NCI-H1092 (cell line): ENCODE measurements at regions not wholly inside any gene's neighbourhood (a gene's known extent, or its start where the extent isn't known, plus 50 kb on each side); places are given as distances from the start of the nearest gene placed in this dataset.
"Not testable (repeated sequence)": the region's sequence is repeated elsewhere in the genome, so short reads cannot be mapped to it uniquely, and the experiment has no call there.

Experiments used
- DNase-seq: peaks from one replicate; lab custom pipeline; 2025; lab: John Stamatoyannopoulos, UW

DNA sequence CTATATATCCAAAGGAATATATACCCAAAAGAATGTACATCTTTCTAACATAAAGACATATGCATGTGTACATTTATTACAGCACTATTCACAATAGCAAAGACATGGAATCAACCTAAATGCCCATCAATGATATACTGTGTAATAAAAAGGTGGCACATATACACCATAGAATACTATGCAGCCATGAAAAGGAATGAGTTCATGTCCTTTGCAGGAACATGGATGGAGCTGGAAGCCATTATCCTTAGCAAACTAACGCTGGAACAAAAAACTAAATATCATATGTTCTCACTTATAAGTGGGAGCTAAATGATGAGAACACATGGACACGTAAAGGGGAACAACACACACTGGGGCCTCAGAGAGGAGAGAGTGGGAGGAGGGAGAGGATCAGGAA lies 365.7 kb upstream of the FTMT start:
- not testable (repeated sequence) for DNase-seq

DNA sequence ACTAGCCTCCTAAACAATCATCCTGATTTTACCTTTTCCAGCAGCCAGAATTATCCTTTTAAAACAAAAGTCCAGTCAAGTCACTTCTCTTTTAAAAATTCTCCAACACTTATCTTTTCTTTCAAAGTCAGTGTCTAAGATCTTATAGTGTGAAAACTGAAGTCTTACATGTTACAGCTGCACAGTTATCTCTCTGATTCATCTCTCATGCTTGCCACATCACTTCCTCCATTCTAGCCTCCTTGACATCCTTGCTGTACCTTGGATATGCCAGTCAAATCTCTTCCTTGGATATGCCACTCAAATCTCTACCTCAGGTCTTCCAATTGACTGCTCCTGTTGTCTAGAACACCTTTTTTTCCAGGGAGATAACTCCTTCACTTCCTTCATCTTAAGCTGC lies 361.7 kb upstream of the FTMT start:
- DNase-seq, result no peak

DNA sequence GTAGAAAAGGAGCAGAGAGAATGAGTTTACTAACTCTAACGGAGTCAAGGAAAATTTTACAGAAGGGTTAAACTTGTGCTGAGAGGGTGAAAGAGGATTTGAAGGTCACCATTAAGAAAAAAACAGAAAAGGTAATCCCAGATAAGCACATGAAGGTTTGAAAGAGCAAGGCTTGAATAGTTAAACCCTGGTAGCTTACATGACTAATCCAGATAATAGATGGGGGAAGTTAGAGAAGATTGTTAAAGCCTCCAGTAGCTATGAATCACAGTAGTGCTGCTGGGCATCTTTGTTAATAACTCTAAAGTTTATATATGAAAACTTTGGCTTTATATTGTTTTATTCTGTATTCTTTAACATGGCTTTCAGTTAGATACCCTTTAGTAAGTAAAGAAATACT lies 354.5 kb upstream of the FTMT start:
- DNase-seq, result no peak

DNA sequence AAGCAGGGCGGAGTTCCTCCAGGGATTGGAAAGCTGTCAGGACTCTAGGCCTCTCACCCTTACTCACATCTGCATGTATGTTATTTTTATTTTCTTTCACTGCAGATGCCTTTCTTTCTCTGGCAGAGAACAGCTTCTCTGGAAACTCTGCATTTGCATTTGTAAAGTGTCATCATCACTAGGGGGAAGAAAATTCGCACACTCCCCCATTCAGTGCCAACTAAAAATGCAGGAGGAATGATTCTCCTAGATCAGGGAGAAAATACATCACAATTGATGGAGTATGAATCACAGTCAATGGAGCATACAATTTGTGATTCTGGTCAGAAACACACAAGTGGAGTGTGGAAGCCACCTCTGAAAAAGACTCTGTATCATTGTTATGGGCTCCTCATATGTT lies 351.4 kb upstream of the FTMT start:
- DNase-seq, result no peak

DNA sequence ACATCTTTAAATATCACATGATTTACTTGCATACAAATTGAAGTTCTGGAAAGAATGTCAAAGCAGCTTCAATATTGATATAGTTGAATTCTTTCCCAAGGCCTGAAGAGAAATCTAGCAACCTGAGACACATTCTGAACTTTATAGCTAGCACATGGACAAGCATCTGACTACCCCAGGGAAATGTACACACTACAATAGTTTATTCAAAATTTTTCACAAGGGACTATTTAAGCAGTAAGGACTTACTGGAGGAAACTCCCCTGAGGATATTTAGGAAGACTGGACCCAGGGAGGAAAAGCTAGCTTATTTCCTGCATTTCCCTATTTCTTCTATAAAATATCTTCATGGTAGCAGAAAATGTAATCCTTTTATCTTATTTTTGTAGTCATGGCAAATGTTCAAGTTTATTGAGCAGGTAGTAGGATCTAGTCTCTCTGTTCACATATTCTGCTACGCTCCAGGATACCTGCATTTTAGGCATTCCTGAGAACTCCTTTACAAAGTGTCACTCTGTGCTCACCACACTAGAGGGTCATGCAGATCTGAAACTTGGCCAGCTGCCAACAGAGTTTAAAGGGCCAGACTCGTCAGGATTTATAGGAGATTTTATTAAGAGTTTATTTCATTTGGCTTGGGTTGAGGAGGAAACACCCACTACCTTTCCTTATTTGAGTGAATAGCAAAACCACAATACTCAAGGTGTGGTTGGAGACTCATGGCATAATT lies 348.4 kb upstream of the FTMT start:
- DNase-seq, result no peak

DNA sequence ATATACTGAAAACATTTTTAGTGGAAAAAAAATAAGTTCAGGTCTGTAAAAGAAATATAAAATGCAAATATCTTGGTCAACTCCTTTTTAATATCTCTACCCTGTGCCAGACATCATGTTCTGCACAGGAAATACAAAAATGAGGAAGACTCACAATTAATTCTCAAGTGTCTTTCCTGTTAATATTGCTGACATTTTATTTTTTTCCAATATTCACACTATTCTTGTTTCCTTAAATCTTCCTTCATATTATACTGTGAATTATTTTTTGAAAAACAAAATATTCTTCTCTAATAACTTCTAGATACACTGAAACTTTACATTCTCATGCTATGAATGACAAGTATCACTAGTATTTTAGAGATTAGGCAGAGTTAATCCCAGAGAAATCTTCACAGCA lies 334.7 kb upstream of the FTMT start:
- DNase-seq, result no peak

DNA sequence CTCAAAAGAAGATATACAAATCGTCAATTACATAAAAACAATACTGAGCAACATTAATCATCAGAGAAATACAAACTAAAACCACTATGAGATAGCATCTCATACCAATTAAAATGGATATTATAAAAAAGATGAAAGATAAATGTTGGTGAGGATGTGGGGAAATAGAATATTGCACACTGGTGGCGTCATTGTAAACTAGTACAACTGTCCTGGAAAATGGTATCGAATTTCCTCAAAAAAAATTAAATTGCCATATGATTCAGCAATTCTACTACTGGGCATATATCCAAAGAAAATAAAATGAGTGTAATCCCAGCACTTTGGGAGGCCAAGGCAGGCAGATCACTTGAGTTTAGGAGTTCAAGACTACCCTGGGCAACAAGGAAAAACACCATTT lies 326.0 kb upstream of the FTMT start:
- no peak for DNase-seq

DNA sequence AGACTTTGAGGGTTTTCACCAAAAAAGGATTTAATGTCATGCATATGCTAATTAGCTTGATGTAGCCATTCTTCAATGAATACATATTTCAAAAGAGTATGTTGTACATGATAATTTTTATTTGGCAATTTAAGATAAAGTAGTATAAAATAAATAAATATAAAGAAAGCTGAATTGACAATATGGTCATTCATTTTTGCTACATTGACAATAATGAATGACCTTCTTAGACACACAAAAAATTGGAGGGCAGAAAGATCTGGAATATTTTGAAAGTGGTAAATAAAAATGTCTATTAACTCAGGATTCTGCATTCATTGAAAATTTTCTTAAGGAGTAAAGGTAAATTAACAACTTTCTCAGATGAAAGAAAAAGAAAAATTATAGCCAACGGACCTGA lies 324.8 kb upstream of the FTMT start:
- no peak for DNase-seq

DNA sequence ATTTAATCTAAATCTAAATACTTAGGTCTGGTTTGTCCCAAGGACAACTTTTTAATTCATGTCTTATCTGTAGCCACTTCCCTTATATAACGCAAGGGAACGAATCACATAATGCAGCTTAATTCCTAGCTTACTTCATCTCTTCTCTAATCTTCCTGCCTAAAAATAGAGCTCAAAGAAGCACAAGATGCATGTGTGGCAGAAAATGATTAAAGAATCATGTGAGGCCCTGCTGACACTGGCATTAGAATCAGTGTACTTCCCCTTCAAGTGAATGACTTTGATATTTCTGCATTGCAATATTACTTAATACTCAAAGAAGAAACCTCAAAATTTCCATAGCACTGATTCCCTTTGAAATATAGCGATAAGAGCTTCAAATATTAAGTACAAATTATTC lies 317.9 kb upstream of the FTMT start:
- DNase-seq, result no peak

DNA sequence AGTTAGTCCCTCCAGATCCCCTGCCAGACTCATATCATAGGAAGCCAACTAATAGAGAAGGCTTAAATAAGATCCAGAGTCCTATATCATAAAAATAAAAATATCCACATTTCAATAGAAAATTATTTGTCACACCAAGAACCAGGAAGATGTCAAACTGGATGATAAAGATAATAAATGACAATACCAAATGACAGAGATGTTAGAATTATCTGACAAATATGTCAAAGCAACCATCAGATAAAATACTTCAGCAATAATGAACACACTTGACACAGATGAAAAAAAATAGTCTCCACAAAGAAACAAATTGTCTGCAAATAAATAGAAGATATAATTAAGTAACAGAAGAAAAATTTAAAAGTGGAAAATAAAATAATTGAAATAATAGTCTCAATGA lies 300.7 kb upstream of the FTMT start:
- DNase-seq, result no peak

DNA sequence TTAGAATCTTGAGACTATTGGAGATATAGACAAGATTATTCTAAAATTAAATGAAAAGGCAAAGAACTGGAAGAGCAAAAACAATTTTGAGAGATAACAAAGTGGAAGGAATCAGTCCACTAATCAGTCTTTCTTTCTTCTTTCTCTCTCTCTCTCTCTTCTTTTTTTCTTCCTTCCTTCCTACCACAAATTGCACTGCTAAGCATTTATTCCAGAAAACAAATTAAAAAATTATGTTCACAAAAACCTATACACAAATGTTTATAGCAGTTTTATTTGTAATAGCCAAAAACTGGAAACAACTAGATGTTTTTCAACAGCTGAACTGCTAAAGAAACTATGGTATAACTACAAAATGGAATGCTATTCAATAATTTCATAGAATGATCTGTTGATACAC lies 291.9 kb upstream of the FTMT start:
- no peak for DNase-seq

DNA sequence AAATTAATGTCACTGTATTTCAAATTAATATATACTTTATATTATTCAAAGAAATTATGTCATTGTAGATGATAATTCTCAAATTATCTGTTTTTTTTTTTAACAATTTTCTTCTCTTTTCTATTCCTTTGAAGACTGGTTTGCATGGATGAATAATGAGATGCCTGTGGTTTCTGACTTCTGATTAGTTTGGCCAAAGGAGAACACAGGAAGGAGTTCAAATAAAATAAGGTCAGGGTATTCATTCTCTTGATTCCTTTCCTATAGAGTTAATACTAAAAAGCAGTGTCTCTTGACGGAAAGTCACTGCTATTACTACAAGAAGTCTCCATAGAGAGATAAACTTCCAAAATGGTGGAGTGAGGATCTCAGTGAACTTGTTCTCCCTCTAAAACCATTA lies 279.6 kb upstream of the FTMT start:
- no peak for DNase-seq

DNA sequence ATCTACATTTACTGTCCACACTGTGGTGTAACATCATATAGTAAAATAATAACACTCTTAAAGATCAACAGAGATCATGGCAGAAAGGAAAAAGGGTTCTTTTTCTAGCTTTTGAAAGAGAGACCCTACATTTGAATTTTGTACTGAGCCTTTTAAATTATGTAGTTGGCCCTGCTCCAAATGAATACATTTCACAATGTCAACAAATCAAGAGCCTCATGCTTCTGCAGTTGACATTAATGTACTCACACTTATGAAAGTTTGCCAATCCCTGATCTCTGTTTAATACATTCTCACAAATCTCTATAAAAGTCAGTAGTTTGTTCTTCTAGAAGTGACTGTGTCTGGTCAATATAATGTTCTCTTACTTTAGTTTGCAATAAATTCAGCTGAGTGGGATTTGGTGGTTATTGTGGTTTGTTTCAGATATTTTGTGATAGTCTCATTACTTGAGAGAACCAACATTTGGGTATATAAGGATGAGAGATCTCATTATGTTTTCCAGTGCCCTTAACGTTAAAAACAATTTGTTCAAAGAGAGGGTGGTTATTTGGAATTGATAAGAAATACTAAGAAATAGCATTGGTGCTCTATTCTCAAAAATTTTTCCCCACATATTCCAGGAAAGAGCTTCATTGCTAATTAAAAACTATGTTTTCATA lies 277.8 kb upstream of the FTMT start:
- no peak for DNase-seq

DNA sequence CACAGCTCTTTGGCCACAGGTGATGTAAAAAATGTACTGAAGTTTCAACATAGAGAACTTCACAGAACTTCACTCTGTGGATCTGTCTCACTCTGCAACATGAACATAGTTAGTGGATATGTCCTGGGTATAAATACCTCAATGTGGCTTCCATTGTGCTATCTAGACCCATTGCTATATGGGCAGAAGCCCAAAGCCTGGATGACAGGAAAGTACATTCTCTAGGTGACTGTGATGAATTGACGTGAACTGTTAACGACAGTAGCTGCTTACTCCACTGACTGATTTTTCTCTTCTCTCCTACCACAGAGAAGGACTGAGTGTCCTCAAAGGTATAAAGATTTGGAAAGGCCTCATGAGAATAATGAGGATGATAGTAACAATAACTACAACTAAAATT lies 270.1 kb upstream of the FTMT start:
- no peak for DNase-seq

DNA sequence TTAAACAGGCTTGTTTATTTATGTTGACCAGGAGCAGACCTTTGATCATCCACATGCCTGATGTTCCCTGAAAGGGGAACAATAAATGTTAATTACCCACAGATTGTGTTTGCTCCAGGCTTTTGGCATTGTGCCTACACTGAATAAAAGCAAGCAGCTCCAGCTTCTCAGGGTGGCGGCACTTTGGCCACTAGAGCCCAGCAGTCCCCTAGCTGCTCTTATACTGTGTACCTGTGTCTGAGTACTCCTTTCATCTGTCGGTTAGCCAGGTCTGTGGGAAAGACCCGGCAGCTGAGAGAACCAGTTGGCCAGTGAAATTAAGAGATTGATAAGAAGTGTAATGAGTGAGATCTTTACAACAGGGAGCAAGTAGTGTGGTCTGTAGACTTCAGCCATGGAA lies 254.8 kb upstream of the FTMT start:
- no peak for DNase-seq

DNA sequence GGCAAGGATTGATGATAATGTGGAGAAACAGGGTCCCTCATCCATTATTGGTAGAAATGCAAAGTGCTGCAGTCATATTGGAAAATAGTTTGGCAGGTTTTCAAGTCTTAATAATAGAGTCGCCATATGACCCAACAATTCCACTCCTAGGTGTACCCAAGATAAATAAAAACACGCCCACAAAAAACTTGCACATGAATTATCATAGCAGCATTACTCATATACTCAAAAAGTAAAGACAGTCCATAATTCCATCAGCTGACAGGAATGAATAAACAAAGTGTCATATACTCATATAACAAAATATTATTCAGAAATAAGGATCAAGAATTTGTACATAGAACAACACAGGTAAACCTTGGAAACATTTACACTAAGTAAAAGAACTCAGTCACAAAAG lies 242.9 kb upstream of the FTMT start:
- no peak for DNase-seq

DNA sequence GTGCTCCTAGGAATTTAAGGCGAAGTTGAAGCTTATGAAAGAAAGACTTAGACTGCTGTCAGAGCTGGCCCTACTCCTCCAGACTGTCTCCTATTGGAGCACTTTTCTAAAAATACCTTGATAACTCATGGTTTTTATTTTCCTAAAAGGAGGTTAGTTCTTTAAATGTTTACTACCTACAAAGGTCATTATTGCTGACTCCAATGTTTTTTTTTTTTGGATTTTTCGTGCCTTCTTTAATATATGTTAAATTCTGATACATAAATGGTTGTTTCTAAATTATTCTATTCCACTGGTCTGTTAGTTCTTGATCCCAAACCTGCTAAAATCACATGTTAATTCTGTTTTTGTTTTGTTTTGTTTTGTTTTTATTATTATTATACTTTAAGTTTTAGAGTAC lies 227.6 kb upstream of the FTMT start:
- DNase-seq, result no peak

DNA sequence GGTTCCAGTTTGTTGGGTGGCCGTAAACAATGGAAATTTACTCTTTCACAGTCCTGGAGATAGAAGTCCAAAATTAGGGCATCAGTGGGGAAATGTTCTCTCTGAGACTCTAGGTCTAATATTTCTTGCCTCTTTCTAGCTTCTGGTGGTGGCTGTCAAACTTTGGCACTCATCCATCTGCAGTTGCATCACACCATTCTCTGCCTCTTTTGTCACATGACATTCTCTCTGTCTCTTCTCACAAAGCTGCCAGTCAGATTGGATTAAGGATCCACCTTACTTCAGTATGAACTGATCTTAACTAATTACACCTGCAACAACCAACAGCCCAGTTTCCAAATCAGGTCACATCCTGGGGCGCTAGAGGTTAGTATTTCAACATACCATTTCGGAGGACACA lies 222.9 kb upstream of the FTMT start:
- DNase-seq, result no peak

DNA sequence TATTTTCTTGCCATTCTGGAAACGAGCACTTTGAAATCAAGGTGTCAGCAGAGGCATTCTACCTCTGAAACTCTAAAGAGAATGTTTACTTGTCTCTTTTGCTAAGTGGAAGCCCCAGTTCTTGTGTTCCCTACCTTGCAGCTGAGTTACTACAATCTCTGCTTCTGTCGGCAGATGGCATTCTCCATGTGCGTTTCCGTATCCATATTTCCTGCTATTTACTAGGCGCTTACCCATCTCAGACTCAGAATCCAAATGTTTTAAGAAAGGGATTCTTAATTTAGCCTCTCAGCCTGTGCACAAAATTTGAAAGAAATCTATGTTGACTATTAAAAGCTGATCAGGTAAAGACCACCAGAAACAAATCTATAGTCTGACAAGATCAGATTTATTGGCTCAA lies 221.3 kb upstream of the FTMT start:
- DNase-seq, result no peak

DNA sequence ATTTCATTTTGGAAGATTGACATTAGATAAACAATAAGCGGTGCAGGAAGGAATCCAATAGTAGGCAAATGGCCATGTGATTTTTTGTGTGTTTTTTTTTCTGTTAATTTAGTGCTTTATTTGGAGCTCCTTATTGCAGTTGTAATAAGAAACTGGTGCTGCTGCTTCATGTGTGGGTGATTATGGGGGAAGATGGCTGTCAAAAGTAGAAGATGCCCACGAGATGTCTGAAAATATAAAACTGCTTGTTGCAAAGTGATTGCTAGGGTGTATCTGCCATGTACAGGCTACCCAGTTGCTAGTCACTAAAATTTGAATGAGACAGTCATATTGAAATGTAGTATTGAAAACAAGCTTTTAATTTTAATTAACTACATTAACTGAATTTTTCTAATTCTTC lies 216.7 kb upstream of the FTMT start:
- no peak for DNase-seq

DNA sequence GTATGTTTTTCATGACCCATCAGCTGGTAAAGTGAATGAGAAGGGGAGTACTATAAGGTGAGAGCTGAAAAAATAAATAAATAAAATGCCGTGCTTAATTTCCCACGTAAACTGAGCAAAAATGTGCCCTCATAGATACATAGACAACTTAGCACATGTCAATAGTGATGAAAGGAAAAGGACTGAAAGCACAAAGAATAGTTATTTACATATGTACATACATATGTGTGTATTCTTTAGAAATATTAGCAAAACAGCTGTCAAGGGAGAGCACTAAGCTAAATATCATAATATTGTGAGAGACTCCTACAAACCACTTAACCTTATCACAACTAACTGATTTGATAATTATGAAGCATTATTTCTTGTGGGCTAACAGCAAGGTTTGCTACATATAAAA lies 213.6 kb upstream of the FTMT start:
- DNase-seq, result no peak

DNA sequence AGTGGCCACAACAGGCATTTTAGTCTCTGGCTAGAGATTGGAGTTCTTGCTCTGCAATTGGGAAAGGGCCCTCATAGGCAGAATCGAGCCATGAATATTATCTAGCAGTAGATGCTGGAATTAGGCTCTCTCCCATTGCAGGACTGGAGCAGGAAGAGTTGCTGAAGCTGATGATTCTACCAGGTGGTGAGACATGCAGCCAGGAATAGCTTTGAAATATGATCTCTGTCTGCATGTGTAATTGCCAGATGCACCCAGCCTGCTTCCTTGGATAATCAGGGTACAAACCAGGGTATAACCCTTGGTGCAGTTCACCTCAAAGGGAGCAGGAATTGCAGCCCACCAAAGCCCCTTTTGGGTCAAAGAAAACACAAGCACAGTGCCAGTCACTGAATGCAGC lies 211.4 kb upstream of the FTMT start:
- DNase-seq, result no peak

DNA sequence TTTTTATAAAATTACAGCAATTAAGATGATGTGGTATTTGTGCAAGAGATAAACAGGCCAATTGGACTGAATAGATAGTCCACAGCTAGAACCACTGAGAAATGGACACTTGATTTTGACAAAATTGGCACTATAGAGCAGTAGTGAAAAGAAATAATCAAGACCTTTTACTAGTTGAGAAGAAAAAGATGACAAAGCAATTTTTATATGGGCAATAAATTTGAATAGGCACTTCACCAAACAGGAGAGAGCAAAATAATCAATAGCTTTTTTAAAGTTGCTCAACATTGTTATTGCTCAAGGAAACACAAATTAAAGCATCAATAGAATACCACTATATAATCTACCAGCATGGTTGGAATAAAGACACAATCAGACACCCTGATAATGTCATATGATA lies 193.5 kb upstream of the FTMT start:
- no peak for DNase-seq

DNA sequence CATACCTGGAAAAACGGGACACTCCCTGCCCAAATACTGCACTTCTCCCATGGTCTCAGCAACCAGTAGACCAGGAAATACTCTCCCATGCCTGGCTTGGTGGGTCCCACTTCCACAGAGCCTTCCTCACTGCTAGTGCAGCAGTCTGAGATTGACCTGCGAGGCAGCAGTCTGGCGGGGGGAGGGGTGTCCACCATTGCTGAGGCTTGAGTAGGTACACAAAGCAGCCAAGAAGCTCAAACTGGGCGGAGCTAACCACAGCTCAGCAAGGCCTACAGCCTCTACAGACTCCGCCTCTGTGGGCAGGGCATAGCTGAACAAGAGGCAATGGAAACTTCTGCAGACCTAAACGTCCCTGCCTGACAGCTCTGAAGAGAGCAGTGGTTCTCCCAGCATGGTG lies 191.5 kb upstream of the FTMT start:
- DNase-seq, result no peak
